SIG-M5 treated with dmso at 0.1 percent for 504 hours (cell line): ENCODE measurements at regions not wholly inside any gene's neighbourhood (a gene's known extent, or its start where the extent isn't known, plus 50 kb on each side); places are given as distances from the start of the nearest gene placed in this dataset.
"Not testable (repeated sequence)": the region's sequence is repeated elsewhere in the genome, so short reads cannot be mapped to it uniquely, and the experiment has no call there.

Experiments
- DNase-seq: peaks from one replicate; lab custom pipeline; 2025; ENCODE audit not compliant: unreplicated experiment; lab: John Stamatoyannopoulos, UW

- no peak for DNase-seq
These were observed 53.4 kb downstream of the OR2K2 start for GRCh38 chr9:111276431-111277128.

- no peak for DNase-seq
These were observed 55.3 kb downstream of the OR2K2 start for GRCh38 chr9:111274737-111275136.

- no peak for DNase-seq
These were observed 57.4 kb downstream of the OR2K2 start for GRCh38 chr9:111272581-111272980.

GRCh38 chr9:111271481-111272080 is 58.4 kb downstream of the OR2K2 start:
- DNase-seq, result no peak

GRCh38 chr9:111271047-111271446 is 59.0 kb downstream of the OR2K2 start:
- DNase-seq, result no peak

- DNase-seq, result not testable (repeated sequence)
These were observed 64.0 kb downstream of the OR2K2 start for GRCh38 chr9:111266024-111266423.

GRCh38 chr9:111263116-111263515 is 66.9 kb downstream of the OR2K2 start:
- no peak for DNase-seq

- DNase-seq, result no peak
These were observed 71.2 kb downstream of the OR2K2 start for GRCh38 chr9:111258875-111259271.

GRCh38 chr9:111258209-111258874 is 71.7 kb downstream of the OR2K2 start:
- no peak for DNase-seq

GRCh38 chr9:111253742-111254437 is 76.1 kb downstream of the OR2K2 start:
- DNase-seq, result no peak

- DNase-seq, result no peak
These were observed 78.9 kb downstream of the OR2K2 start for GRCh38 chr9:111250875-111251842.

GRCh38 chr9:111237447-111237846 is 92.6 kb downstream of the OR2K2 start:
- DNase-seq, result no peak

GRCh38 chr9:111236332-111236731 is 93.7 kb downstream of the OR2K2 start:
- no peak for DNase-seq

- DNase-seq, result no peak
These were observed 96.1 kb downstream of the OR2K2 start for GRCh38 chr9:111233963-111234362.

GRCh38 chr9:111232997-111233790 is 96.8 kb downstream of the OR2K2 start:
- no peak for DNase-seq

- no peak for DNase-seq
These were observed 98.0 kb downstream of the OR2K2 start for GRCh38 chr9:111231801-111232580.

GRCh38 chr9:111222757-111223156 is 107.3 kb downstream of the OR2K2 start:
- DNase-seq, result no peak

GRCh38 chr9:111212874-111213273 is 117.2 kb downstream of the OR2K2 start:
- DNase-seq, result no peak

GRCh38 chr9:111198936-111199335 is 131.1 kb downstream of the OR2K2 start:
- DNase-seq, result no peak
